DOHH2 (cell line): ENCODE measurements at regions not wholly inside any gene's neighbourhood (a gene's known extent, or its start where the extent isn't known, plus 50 kb on each side); places are given as distances from the start of the nearest gene placed in this dataset.

Experiments used
- H3F3A ChIP-seq: fragments of 200-600 bp; sonication (generic), shearing (Covaris generic); 2 replicates; pipeline ENCODE4 v1.6.0; 2016; ENCODE audit warnings: antibody characterized with exemption, mild to moderate bottlenecking; ENCODE audit not compliant: control insufficient read depth, insufficient read depth
- H3K27ac ChIP-seq: fragments of 200-600 bp; sonication (generic); 2 replicates; pipeline ENCODE4 v1.5.1; 2014; ENCODE audit warnings: low read depth, mild to moderate bottlenecking, low read length, moderate library complexity
- H3K27me3 ChIP-seq: fragments of 200-600 bp; sonication (generic); 2 replicates; pipeline ENCODE4 v1.6.1; 2014; ENCODE audit warnings: mild to moderate bottlenecking, low read length, mixed read lengths; ENCODE audit not compliant: control insufficient read depth
- H3K36me3 ChIP-seq: fragments of 200-600 bp; sonication (generic); 2 replicates; pipeline ENCODE4 v1.6.1; 2014; ENCODE audit warnings: mild to moderate bottlenecking, low read length, moderate library complexity, mixed read lengths; ENCODE audit not compliant: control insufficient read depth
- H3K4me1 ChIP-seq: fragments of 200-600 bp; sonication (generic); 2 replicates; pipeline ENCODE4 v1.6.1; 2014; ENCODE audit warnings: mild to moderate bottlenecking, low read length, mixed read lengths; ENCODE audit not compliant: control insufficient read depth
- H3K4me2 ChIP-seq: fragments of 200-600 bp; sonication (generic); 2 replicates; pipeline ENCODE4 v1.6.0; 2014; ENCODE audit warnings: mild to moderate bottlenecking, low read length, moderate library complexity
- H3K4me3 ChIP-seq: fragments of 200-600 bp; sonication (generic); 2 replicates; pipeline ENCODE4 v1.5.1; 2014; ENCODE audit warnings: mild to moderate bottlenecking, low read length, mixed read lengths
- H3K79me2 ChIP-seq: fragments of 200-600 bp; sonication (generic); 2 replicates; pipeline ENCODE4 v1.6.1; 2014; ENCODE audit warnings: mild to moderate bottlenecking, low read length, mixed read lengths; ENCODE audit not compliant: control insufficient read depth
- H3K9me2 ChIP-seq: fragments of 200-600 bp; sonication (generic); replicated peaks from 2 replicates; pipeline ENCODE4 v1.6.1; 2014; ENCODE audit warnings: mild to moderate bottlenecking, low read length, mixed read lengths; ENCODE audit not compliant: control insufficient read depth
- H3K9me3 ChIP-seq: fragments of 200-600 bp; sonication (generic); 2 replicates; pipeline ENCODE4 v1.6.1; 2014; ENCODE audit warnings: antibody characterized with exemption, low read length, mixed read lengths; ENCODE audit not compliant: control insufficient read depth, insufficient read depth
- H4K20me1 ChIP-seq: fragments of 200-600 bp; sonication (generic); 2 replicates; pipeline ENCODE4 v1.6.0; 2014; ENCODE audit warnings: low read depth, mild to moderate bottlenecking, antibody characterized with exemption, low read length, moderate library complexity; ENCODE audit not compliant: control insufficient read depth, insufficient read depth
- EZH2phosphoT487 ChIP-seq: fragments of 200-600 bp; sonication (generic); IDR thresholded peaks from 2 replicates; pipeline ENCODE4 v1.6.1; 2017; ENCODE audit warnings: borderline replicate concordance, mild to moderate bottlenecking, antibody characterized with exemption, low read length, moderate library complexity, mixed read lengths
- TF ChIP-seq, protein P1 (sequence below): fragments of 200-600 bp; sonication (generic); IDR thresholded peaks from one replicate; pipeline ENCODE4 v1.5.1; 2014; ENCODE audit warnings: antibody characterized with exemption, mild to moderate bottlenecking, low read depth, low read length; ENCODE audit not compliant: poor library complexity, severe bottlenecking

DNA sequence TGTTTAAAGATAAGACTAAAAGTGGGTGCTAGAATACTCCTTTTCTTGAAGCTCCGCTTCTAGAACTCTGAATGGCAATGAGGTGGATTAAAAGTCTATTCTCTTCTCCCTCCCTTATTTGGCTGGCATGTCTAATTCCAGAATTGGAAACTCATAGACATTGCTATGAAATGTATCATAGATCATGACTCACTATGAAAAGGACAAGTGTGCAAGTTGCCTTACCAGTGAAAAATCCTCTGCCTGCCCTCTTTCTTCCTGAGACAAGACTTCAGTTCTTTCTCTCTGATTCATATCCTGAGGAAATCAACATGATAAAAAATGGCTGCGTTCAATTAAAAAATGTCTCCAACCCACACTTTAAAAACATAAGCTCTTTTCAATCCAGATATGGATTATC lies 73.2 kb upstream of the BLID start:
- TF ChIP-seq EZH2phosphoT487, result no peak
- TF ChIP-seq, protein P1, sequence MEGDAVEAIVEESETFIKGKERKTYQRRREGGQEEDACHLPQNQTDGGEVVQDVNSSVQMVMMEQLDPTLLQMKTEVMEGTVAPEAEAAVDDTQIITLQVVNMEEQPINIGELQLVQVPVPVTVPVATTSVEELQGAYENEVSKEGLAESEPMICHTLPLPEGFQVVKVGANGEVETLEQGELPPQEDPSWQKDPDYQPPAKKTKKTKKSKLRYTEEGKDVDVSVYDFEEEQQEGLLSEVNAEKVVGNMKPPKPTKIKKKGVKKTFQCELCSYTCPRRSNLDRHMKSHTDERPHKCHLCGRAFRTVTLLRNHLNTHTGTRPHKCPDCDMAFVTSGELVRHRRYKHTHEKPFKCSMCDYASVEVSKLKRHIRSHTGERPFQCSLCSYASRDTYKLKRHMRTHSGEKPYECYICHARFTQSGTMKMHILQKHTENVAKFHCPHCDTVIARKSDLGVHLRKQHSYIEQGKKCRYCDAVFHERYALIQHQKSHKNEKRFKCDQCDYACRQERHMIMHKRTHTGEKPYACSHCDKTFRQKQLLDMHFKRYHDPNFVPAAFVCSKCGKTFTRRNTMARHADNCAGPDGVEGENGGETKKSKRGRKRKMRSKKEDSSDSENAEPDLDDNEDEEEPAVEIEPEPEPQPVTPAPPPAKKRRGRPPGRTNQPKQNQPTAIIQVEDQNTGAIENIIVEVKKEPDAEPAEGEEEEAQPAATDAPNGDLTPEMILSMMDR, result no peak
- Histone ChIP-seq H3K4me3 (no peak overlapping the region), H3K27ac (no peak overlapping the region), H3K36me3 (no peaks in the 10 kb centered on the region), H3K4me2 (no peak overlapping the region), H3K4me1 (no peaks in the 10 kb centered on the region), H3F3A (no peaks in the 10 kb centered on the region), H4K20me1 (no peaks in the 10 kb centered on the region), H3K27me3 (peaks cover 7% of the 10 kb centered on the region; the same call in 1 of the 2 replicates), H3K9me2 (no peaks in the 10 kb centered on the region), H3K9me3 (no peaks in the 10 kb centered on the region), H3K79me2 (no peaks in the 10 kb centered on the region)

DNA sequence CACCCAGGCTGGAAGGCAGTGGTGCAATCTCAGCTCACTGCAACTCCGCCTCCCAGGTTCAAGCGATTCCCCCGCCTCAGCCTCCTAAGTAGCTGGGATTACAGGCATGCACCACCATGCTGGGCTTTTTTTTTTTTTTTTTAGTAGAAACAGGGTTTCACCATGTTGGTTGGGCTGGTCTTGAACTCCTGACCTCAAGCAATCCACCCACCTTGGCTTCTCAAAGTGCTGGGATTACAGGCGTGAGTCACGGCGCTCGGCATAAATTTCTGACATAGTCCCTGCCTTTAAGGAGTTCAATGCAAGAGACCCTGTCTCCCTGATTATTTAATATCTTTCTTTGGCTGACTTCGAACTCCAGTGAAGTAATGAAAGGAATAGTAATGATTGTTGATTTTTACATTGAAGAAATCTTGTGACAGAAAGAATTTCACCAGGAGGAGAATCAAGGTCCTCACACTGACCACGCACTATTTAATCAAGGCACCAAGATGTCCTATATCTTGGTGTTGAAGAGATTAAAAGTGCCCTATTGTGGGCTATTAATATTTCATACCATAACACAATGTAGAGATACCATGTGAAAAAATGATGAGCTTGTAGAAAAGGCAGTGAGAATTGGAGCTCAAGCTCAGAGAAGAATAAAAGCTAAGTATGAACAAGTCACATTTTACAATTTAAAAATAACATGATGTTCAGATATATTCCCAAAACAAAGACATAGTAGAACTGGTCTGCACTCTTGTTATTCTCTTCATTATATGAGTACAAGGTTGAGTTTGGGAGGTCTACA lies 71.6 kb upstream of the BLID start:
- Histone ChIP-seq H3K9me2 (no peaks in the 10 kb centered on the region), H3K79me2 (no peaks in the 10 kb centered on the region), H3K27me3 (peaks cover 7% of the 10 kb centered on the region; the same call in 1 of the 2 replicates), H4K20me1 (no peaks in the 10 kb centered on the region), H3K4me1 (no peaks in the 10 kb centered on the region), H3K4me3 (no peak overlapping the region), H3K9me3 (no peaks in the 10 kb centered on the region), H3K4me2 (no peak overlapping the region), H3K36me3 (no peaks in the 10 kb centered on the region), H3K27ac (no peak overlapping the region), H3F3A (no peaks in the 10 kb centered on the region)
- TF ChIP-seq, protein P1, result no peak
- TF ChIP-seq EZH2phosphoT487, result no peak

DNA sequence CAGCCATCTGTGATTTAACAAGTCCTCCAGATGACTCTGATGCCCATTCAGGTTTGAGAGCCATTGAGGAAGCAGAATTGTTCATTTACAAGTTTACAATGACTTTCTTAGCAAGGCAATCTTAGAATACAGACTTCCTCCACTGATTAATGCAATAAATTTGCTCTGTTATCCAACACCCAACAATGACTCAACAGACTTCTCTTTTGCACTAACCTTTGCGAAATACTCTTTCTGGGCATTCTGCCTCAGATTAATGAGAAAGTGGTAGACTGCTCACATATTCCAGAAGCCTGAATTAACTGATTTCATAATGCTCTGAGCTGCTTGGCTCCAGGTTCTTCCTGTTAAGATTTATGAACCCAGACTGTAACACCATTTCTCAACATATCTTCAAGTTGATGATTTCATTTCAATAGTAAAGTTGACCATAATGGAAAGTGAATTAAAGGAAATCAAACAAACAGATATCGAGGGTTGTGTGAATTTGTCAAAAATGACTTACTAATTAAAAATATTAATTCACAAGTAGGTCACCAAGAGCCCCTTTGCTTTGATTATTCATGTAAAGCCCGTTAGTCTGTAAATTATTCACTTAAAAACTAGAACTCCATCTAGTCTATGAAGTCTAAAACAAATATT lies 70.5 kb upstream of the BLID start:
- no peak overlapping the region for H3K4me3 ChIP-seq
- no peaks in the 10 kb centered on the region for H3K9me3 ChIP-seq
- H4K20me1 ChIP-seq, result no peaks in the 10 kb centered on the region
- peaks cover 2% of the 10 kb centered on the region; the same call in 1 of the 2 replicates for H3K27me3 ChIP-seq
- no peaks in the 10 kb centered on the region for H3K36me3 ChIP-seq
- H3K9me2 ChIP-seq, result no peaks in the 10 kb centered on the region
- H3K4me1 ChIP-seq, result no peaks in the 10 kb centered on the region
- TF ChIP-seq, protein P1, result no peak
- no peak for TF ChIP-seq EZH2phosphoT487
- no peak overlapping the region for H3K4me2 ChIP-seq
- no peaks in the 10 kb centered on the region for H3F3A ChIP-seq
- no peaks in the 10 kb centered on the region for H3K79me2 ChIP-seq
- H3K27ac ChIP-seq, result no peak overlapping the region
